ENCODE measurements at regions not wholly inside any gene's neighbourhood (a gene's known extent, or its start where the extent isn't known, plus 50 kb on each side); places are given as distances from the start of the nearest gene placed in this dataset.

DNA sequence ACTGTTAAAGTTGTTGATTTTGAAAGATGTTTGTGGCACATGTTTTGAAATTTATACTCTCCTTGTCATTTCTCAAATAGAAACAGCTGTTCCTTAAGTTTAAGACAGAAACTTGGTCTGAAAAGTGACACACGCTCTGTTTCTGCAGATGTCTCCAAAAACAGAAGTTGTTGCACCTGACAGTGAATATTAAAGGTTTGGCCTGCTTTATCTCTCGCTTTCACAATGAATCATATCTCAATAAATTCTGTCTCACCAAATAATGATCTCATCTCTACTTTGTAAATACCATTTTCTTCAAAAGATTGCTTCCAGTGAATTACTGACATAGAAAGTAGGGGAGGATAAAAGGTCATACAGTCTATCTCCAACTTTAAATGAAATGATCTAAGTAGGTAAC, 294.9 kb upstream of the SYT4 start:
- TF ChIP-seq, protein P1, sequence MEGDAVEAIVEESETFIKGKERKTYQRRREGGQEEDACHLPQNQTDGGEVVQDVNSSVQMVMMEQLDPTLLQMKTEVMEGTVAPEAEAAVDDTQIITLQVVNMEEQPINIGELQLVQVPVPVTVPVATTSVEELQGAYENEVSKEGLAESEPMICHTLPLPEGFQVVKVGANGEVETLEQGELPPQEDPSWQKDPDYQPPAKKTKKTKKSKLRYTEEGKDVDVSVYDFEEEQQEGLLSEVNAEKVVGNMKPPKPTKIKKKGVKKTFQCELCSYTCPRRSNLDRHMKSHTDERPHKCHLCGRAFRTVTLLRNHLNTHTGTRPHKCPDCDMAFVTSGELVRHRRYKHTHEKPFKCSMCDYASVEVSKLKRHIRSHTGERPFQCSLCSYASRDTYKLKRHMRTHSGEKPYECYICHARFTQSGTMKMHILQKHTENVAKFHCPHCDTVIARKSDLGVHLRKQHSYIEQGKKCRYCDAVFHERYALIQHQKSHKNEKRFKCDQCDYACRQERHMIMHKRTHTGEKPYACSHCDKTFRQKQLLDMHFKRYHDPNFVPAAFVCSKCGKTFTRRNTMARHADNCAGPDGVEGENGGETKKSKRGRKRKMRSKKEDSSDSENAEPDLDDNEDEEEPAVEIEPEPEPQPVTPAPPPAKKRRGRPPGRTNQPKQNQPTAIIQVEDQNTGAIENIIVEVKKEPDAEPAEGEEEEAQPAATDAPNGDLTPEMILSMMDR (tag by site-specific recombination; IDR thresholded peaks at IDR 0.05) = no peak
- TF ChIP-seq, protein P2, sequence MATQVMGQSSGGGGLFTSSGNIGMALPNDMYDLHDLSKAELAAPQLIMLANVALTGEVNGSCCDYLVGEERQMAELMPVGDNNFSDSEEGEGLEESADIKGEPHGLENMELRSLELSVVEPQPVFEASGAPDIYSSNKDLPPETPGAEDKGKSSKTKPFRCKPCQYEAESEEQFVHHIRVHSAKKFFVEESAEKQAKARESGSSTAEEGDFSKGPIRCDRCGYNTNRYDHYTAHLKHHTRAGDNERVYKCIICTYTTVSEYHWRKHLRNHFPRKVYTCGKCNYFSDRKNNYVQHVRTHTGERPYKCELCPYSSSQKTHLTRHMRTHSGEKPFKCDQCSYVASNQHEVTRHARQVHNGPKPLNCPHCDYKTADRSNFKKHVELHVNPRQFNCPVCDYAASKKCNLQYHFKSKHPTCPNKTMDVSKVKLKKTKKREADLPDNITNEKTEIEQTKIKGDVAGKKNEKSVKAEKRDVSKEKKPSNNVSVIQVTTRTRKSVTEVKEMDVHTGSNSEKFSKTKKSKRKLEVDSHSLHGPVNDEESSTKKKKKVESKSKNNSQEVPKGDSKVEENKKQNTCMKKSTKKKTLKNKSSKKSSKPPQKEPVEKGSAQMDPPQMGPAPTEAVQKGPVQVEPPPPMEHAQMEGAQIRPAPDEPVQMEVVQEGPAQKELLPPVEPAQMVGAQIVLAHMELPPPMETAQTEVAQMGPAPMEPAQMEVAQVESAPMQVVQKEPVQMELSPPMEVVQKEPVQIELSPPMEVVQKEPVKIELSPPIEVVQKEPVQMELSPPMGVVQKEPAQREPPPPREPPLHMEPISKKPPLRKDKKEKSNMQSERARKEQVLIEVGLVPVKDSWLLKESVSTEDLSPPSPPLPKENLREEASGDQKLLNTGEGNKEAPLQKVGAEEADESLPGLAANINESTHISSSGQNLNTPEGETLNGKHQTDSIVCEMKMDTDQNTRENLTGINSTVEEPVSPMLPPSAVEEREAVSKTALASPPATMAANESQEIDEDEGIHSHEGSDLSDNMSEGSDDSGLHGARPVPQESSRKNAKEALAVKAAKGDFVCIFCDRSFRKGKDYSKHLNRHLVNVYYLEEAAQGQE (tag by site-specific recombination; IDR thresholded peaks at IDR 0.05) = no peak
- TF ChIP-seq, protein P3, sequence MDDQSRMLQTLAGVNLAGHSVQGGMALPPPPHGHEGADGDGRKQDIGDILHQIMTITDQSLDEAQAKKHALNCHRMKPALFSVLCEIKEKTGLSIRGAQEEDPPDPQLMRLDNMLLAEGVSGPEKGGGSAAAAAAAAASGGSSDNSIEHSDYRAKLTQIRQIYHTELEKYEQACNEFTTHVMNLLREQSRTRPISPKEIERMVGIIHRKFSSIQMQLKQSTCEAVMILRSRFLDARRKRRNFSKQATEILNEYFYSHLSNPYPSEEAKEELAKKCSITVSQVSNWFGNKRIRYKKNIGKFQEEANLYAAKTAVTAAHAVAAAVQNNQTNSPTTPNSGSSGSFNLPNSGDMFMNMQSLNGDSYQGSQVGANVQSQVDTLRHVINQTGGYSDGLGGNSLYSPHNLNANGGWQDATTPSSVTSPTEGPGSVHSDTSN (CRISPR knock-in tag; IDR thresholded peaks at IDR 0.05) = no peak
- no peak for TF ChIP-seq ZNF324 (tag by site-specific recombination; IDR thresholded peaks at IDR 0.05)

Data from HEK293 (cell line).